ENCODE measurements at regions not wholly inside any gene's neighbourhood (a gene's known extent, or its start where the extent isn't known, plus 50 kb on each side); places are given as distances from the start of the nearest gene placed in this dataset.

DNA sequence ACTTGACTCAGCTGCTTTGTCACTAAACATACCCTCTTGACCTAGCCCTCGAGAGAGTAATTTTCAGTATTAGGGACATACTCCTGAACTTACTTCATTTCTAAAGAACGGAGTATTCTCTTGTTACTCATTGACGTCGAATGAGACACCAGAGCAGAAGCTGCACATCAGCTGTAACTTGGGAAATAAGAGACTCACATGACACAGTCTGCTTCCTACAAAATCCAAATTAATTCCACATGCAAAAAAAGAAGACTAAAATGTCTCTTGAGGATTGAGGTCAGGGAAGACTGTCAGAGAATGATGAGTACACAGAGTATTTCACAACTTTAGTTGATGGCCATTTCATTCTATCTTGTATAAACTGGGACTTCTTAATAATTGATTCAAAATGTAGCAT lies 114.7 kb upstream of the EGFR start:
- Histone ChIP-seq H3K4me2 (no peak overlapping the region), H3K9me3 (ENCODE audit: low read depth) (no peaks in the 10 kb centered on the region), H3K79me2 (ENCODE audit: low read depth) (no peaks in the 10 kb centered on the region), H4K20me1 (ENCODE audit: low read depth) (no peaks in the 10 kb centered on the region), H3K4me3 (no peak overlapping the region), H3K4me1 (no peaks in the 10 kb centered on the region), H3F3A (ENCODE audit: low read depth) (no peaks in the 10 kb centered on the region), H3K27me3 (no peaks in the 10 kb centered on the region), H2AFZ (replicated peaks) (no peak overlapping the region), H3K36me3 (no peaks in the 10 kb centered on the region), H3K9ac (no peak overlapping the region), H3K27ac (no peak overlapping the region)
- no peaks in the 10 kb centered on the region for H3K36me3 Mint-ChIP-seq
- TF ChIP-seq, protein P1, sequence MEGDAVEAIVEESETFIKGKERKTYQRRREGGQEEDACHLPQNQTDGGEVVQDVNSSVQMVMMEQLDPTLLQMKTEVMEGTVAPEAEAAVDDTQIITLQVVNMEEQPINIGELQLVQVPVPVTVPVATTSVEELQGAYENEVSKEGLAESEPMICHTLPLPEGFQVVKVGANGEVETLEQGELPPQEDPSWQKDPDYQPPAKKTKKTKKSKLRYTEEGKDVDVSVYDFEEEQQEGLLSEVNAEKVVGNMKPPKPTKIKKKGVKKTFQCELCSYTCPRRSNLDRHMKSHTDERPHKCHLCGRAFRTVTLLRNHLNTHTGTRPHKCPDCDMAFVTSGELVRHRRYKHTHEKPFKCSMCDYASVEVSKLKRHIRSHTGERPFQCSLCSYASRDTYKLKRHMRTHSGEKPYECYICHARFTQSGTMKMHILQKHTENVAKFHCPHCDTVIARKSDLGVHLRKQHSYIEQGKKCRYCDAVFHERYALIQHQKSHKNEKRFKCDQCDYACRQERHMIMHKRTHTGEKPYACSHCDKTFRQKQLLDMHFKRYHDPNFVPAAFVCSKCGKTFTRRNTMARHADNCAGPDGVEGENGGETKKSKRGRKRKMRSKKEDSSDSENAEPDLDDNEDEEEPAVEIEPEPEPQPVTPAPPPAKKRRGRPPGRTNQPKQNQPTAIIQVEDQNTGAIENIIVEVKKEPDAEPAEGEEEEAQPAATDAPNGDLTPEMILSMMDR (IDR thresholded peaks at IDR 0.05), result no peak
- TF ChIP-seq EZH2phosphoT487 (IDR thresholded peaks at IDR 0.05) (no peak), EZH2 (IDR thresholded peaks at IDR 0.05) (no peak)
- H3K4me1 Mint-ChIP-seq, result no peaks in the 10 kb centered on the region
- H3K4me3 Mint-ChIP-seq, result no peak overlapping the region
- no peak for DNase-seq (ENCODE audit: low spot score)
- no peaks in the 10 kb centered on the region for H3K27me3 Mint-ChIP-seq (ENCODE audit: insufficient read depth, low read depth)
- no peaks in the 10 kb centered on the region for H3K9me3 Mint-ChIP-seq
- no peak overlapping the region for H3K27ac Mint-ChIP-seq

DNA sequence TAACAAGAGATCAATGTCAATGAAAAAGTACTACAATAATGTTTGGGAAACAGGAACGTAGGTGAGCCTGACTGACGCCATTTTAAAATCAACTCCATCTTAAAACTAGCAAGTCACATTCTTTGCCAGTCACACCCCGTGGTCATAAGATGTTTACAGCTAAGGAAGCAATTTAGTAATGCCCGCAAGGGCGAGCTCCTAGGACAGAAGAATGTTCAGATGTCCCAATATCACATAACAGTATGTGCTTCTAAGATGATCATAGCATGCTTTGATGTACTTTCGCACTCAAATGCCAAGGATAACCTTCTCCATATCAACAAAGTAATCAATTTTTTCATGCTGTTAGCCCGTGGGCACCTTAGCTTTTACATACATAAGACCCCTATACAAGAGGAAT lies 113.8 kb upstream of the EGFR start:
- Histone ChIP-seq H4K20me1 (ENCODE audit: low read depth) (no peaks in the 10 kb centered on the region), H3K27ac (no peak overlapping the region), H3K36me3 (no peaks in the 10 kb centered on the region), H2AFZ (replicated peaks) (no peak overlapping the region), H3K4me3 (no peak overlapping the region), H3K4me2 (no peak overlapping the region), H3K27me3 (no peaks in the 10 kb centered on the region), H3K9me3 (ENCODE audit: low read depth) (no peaks in the 10 kb centered on the region), H3F3A (ENCODE audit: low read depth) (no peaks in the 10 kb centered on the region), H3K79me2 (ENCODE audit: low read depth) (no peaks in the 10 kb centered on the region), H3K9ac (no peak overlapping the region), H3K4me1 (no peaks in the 10 kb centered on the region)
- H3K36me3 Mint-ChIP-seq, result no peaks in the 10 kb centered on the region
- no peak overlapping the region for H3K4me3 Mint-ChIP-seq
- no peaks in the 10 kb centered on the region for H3K9me3 Mint-ChIP-seq
- TF ChIP-seq EZH2 (IDR thresholded peaks at IDR 0.05) (no peak), EZH2phosphoT487 (IDR thresholded peaks at IDR 0.05) (no peak)
- TF ChIP-seq, protein P1 (IDR thresholded peaks at IDR 0.05), result no peak
- H3K27me3 Mint-ChIP-seq (ENCODE audit: insufficient read depth, low read depth), result no peaks in the 10 kb centered on the region
- DNase-seq (ENCODE audit: low spot score), result no peak
- H3K27ac Mint-ChIP-seq, result no peak overlapping the region
- H3K4me1 Mint-ChIP-seq, result no peaks in the 10 kb centered on the region

DNA sequence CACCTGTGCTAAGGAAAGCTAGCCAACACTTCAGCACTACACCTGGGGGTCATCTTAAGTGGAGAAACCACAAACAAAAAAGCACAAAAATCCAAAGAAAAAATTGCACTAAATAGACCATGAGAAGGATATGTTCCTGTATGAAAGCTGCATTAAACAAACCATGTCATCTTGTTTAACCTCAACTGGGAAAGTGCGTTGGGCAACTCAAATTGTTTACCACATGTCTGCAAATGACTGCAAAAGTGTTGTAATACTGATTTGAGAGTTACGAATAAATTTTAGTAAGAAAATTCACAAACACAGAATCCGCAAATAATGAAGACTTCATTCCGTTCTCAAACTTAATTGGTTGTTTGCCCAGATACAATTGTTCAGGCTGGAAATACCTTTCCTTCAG lies 111.9 kb upstream of the EGFR start:
- no peak overlapping the region for H3K27ac ChIP-seq
- H3K27me3 ChIP-seq, result no peaks in the 10 kb centered on the region
- no peak for TF ChIP-seq EZH2phosphoT487 (IDR thresholded peaks at IDR 0.05)
- no peak for TF ChIP-seq EZH2 (IDR thresholded peaks at IDR 0.05)
- TF ChIP-seq, protein P1 (IDR thresholded peaks at IDR 0.05), result no peak
- H3K4me1 ChIP-seq, result no peaks in the 10 kb centered on the region
- no peak overlapping the region for H2AFZ ChIP-seq (replicated peaks)
- H3K27me3 Mint-ChIP-seq (ENCODE audit: insufficient read depth, low read depth), result no peaks in the 10 kb centered on the region
- no peak overlapping the region for H3K27ac Mint-ChIP-seq
- no peak overlapping the region for H3K4me2 ChIP-seq
- no peaks in the 10 kb centered on the region for H3K36me3 ChIP-seq
- H3F3A ChIP-seq (ENCODE audit: low read depth), result no peaks in the 10 kb centered on the region
- H3K9me3 Mint-ChIP-seq, result no peaks in the 10 kb centered on the region
- no peaks in the 10 kb centered on the region for H3K36me3 Mint-ChIP-seq
- no peak for DNase-seq (ENCODE audit: low spot score)
- no peaks in the 10 kb centered on the region for H3K79me2 ChIP-seq (ENCODE audit: low read depth)
- H4K20me1 ChIP-seq (ENCODE audit: low read depth), result no peaks in the 10 kb centered on the region
- H3K4me1 Mint-ChIP-seq, result no peaks in the 10 kb centered on the region
- H3K9me3 ChIP-seq (ENCODE audit: low read depth), result no peaks in the 10 kb centered on the region
- no peak overlapping the region for H3K4me3 Mint-ChIP-seq
- no peak overlapping the region for H3K4me3 ChIP-seq
- H3K9ac ChIP-seq, result no peak overlapping the region

DNA sequence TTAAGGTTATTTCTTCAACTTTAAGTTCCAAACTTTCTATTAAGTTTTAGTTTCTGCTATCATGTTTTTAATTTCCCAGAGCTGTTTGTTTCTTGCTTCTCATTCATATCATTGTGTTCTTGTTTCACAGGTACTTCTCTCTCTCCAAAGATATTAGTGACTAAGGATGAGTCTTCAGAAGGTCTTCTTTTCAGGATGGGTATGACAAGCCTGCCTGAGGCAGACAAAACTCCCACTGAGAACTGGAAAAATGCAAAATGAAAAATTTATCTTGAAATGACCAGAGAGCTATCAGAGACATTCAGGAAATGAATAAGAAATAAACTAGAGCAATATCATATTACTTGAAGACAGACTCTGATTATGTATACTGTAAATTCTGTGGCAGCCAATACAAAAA lies 110.8 kb upstream of the EGFR start:
- Histone ChIP-seq H3K9ac (no peak overlapping the region), H3K27ac (no peak overlapping the region), H4K20me1 (ENCODE audit: low read depth) (no peaks in the 10 kb centered on the region), H3K9me3 (ENCODE audit: low read depth) (no peaks in the 10 kb centered on the region), H2AFZ (replicated peaks) (no peak overlapping the region), H3K27me3 (no peaks in the 10 kb centered on the region), H3K36me3 (no peaks in the 10 kb centered on the region), H3K4me3 (no peak overlapping the region), H3K4me1 (no peaks in the 10 kb centered on the region), H3K79me2 (ENCODE audit: low read depth) (no peaks in the 10 kb centered on the region), H3F3A (ENCODE audit: low read depth) (no peaks in the 10 kb centered on the region), H3K4me2 (no peak overlapping the region)
- H3K36me3 Mint-ChIP-seq, result no peaks in the 10 kb centered on the region
- TF ChIP-seq, protein P1 (IDR thresholded peaks at IDR 0.05), result no peak
- TF ChIP-seq EZH2 (IDR thresholded peaks at IDR 0.05), result no peak
- no peak for TF ChIP-seq EZH2phosphoT487 (IDR thresholded peaks at IDR 0.05)
- no peaks in the 10 kb centered on the region for H3K9me3 Mint-ChIP-seq
- DNase-seq (ENCODE audit: low spot score), result no peak
- H3K27me3 Mint-ChIP-seq (ENCODE audit: insufficient read depth, low read depth), result no peaks in the 10 kb centered on the region
- H3K4me3 Mint-ChIP-seq, result no peak overlapping the region
- no peak overlapping the region for H3K27ac Mint-ChIP-seq
- H3K4me1 Mint-ChIP-seq, result no peaks in the 10 kb centered on the region

Data from neural progenitor cell (in vitro differentiated cells).